ENCODE measurements at regions not wholly inside any gene's neighbourhood (a gene's known extent, or its start where the extent isn't known, plus 50 kb on each side); places are given as distances from the start of the nearest gene placed in this dataset.
"Not testable (repeated sequence)": the region's sequence is repeated elsewhere in the genome, so short reads cannot be mapped to it uniquely, and the experiment has no call there.

DNA sequence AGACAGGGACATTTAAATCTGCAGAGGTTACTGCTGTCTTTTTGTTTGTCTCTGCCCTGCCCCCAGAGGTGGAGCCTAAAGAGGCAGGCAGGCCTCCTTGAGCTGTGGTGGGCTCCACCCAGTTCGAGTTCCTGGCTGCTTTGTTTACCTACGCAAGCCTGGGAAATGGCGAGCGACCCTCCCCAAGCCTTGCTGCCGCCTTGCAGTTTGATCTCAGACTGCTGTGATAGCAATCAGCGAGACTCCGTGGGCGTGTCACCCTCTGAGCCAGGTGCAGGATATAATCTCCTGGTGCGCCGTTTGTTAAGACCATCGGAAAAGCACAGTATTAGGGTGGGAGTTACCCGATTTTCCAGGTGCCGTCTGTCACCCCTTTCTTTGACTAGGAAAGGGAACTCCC is 93.3 kb downstream of the ANKRD30BL start:
- DNase-seq = not testable (repeated sequence)

DNA sequence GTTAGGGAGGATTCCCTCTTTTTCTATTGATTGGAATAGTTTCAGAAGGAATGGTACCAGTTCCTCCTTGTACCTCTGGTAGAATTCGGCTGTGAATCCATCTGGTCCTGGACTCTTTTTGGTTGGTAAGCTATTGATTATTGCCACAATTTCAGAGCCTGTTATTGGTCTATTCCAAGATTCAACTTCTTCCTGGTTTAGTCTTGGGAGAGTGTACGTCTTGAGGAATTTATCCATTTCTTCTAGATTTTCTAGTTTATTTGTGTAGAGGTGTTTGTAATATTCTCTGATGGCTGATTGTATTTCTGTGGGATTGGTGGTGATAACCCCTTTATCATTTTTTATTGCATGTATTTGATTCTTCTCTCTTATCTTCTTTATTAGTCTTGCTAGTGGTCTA is 96.4 kb downstream of the ANKRD30BL start:
- peak; percentile 21 for DNase-seq

DNA sequence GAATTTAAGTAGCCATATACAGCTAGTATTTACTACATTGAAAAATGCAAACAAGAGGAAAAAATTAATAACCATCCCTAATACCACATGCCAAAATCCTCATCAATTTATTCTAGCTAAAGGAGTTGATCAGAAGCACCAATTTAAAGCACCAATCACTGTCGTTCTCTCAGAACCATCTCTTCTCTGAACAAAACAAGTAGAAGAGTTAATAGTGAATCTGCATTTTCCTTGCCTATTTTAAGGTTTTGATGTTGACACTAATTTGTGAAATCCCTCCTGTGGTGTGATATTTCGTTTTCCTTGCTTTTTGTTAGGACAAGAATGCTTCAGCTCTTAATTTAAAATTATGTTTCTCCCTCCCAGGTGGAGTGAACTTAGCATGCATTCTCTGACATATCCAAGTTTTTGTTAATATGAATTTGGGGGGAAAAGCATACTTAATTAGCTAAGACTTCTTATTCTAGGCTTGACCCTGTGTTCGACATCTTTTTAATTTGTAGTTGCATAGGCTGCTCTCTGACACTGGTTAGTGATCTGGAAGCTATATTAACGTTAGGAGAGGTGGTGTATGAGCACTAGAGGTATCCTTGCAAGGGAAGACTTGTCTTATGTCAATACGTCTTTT is 122.0 kb downstream of the ANKRD30BL start:
- DNase-seq = not testable (repeated sequence)

DNA sequence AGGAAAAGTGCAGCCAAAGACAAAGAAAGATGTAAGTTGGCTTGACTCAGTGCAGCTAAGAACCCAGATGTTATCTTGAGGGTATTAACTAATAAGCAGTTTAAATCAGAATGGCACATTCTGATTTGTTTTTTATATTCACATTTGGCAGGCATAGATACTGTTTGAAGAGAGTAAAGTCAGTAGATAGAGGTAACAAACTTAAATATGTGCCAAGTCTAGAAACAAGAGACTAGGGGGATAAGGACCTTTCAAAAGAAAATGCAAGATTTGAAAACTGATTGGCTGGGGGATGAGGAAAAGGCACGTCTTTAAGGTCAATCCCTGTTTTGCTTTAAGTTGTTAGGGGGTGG is 122.9 kb downstream of the ANKRD30BL start:
- not testable (repeated sequence) for DNase-seq

DNA sequence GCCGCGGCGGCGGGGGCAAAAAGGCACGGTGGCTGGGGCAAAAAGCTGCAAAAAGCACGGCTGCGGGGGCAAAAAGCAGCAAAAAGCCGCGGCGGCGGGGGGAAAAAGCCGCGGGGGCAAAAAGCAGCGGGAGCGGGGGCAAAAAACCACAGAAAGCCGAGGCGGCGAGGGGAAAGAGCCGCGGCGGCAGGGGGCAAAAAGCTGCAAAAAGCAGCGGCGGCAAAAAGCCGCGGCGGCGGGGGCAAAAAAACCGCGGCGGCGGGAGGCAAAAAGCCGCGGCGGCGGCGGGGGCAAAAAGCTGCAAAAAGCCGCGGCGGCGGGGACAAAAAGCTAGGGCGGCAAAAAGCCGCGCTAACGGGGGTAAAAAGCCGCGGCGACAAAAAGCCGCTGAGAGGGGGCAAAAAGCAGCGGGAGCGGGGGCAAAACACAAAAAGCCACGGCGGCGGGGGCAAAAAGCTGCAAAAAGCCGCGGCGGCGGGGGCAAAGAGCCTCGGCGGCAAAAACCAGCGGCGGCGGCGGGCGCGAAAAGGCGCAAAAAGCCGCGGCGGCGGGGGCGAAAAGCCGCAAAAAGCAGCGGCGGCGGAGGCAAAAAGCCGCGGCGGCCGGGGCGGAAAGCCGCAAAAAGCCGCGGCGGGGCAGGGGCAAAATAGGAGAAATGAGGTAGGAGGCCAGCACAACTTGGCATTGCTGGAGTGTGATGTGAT is 123.4 kb downstream of the ANKRD30BL start:
- DNase-seq = no peak

DNA sequence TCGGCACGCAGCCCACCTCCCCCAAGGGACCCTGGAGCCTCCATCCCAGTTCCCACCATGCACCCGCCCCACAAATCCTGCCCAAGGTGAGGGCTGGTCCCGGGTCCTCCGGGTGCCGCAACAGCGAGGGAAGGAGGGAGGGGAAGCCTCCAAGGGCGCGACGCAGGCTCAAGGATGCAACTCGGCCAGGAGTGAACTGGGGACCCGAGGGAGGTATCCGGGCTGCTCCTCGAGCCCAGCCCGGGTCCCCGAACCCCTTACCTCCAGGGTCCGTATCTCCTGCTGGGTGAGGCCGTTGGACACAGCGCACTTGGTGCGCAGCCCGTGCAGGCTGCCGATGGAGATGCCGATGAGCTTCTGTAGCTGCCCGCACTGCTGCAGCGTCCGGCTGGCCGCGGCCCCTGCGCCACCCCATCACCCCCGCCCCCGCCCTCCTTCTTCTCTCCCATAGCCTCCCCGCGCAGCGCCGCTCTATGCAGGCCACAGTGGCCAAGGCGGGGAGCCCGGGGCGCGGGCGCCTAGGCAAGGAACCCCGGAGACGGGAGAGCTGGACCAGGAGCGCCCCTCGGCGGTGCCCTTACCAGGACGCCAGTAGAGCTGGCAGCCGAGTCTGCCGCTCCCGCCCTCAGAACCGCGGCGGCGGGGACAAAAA is 124.1 kb downstream of the ANKRD30BL start:
- DNase-seq = no peak

DNA sequence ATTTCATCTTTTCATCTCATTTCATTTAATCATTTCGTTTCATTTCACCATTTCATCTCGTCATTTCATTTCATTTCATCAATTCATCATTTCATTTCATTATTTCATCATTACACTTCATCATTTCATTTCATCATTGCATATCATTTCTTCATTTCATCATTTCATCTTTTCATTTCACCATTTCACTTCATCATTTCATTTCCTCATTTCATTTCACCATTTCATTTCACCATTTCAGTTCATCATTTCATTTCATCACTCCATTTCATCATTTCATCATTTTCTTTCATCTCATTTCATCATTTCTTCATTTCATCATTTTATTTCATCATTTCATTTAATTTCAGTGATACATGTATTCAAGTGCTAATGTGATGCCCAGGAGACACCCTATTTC is 127.1 kb downstream of the ANKRD30BL start:
- no peak for DNase-seq

DNA sequence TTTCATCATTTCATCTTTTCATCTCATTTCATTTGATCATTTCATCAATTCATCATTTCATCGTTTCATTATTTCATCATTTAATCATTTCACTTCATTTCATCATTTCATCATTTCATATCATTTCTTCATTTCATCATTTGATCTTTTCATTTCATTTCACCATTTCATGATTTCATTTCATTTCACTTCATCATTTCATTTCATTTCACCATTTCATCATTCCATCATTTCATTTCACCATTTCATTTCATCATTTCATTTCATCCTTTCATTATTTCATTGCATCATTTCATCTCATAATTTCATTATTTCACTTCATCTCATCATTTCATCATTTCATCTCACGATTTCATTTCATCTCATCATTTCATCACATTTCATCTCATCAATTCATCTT is 127.8 kb downstream of the ANKRD30BL start:
- DNase-seq = no peak

DNA sequence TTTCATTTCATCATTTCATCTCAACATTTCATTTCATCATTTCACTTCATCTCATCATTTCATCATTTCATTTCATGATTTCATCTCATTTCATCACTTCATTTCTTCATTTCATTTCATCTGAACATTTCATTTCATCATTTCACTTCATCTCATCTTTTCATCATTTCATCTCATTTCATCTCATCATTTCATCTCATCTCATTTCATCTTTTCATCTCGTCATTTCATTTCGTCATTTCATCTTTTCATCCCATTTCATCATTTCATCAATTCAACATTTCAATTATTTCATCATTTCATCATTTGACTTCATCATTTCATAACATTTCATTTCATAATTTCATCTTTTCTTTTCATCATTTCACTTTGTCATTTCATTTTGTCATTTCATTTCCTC is 128.4 kb downstream of the ANKRD30BL start:
- no peak for DNase-seq

DNA sequence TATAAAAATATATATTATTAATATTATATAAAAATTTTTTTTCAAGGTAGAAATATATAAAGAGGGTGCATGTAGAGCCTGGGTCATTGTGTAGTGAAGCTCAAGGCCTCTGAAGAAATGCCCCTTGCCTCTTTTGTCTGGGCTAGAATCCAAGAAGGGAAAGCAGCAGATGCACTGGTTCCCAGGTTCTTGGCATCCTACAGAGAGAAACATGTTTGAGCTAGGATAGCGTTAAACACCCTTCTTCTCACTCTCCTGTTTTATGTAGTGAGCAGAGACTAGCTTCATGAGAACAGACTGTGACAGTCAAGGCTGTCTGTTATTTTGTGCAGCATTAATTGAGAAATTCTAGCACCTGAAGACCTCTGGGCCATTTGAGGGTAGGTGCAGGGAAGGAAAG is 149.7 kb downstream of the ANKRD30BL start:
- DNase-seq = not testable (repeated sequence)

DNA sequence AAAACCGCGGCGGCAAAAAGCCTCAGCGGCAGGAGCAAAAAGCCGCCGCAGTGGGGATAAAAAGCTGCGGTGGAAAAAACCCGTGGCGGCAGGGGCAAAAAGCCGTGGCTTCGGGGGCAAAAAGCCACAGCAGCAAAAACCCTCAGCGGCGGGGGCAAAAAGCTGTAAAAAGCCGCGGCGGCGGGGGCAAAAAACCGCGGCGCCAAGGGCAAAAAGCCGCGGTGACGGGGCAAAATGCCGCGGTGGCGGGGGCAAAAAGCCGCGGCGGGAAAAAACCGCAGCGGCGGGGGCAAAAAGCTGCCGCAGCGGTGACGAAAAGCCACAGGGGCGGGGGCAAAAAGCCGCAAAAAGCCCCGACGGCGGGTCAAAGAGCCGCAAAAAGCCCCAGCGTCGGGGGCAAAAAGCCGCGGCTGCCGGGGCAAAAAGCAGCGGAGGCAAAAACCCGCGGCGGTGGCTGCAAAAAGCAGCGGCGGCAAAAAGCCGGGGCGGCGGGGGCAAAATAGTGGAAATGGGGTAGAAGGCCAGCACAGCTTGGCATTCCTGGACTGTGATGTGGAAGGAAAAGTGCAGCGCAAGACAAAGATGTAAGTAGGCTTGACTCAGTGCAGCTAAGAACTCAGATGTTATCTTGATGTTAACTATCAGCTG is 151.8 kb downstream of the ANKRD30BL start:
- no peak for DNase-seq

DNA sequence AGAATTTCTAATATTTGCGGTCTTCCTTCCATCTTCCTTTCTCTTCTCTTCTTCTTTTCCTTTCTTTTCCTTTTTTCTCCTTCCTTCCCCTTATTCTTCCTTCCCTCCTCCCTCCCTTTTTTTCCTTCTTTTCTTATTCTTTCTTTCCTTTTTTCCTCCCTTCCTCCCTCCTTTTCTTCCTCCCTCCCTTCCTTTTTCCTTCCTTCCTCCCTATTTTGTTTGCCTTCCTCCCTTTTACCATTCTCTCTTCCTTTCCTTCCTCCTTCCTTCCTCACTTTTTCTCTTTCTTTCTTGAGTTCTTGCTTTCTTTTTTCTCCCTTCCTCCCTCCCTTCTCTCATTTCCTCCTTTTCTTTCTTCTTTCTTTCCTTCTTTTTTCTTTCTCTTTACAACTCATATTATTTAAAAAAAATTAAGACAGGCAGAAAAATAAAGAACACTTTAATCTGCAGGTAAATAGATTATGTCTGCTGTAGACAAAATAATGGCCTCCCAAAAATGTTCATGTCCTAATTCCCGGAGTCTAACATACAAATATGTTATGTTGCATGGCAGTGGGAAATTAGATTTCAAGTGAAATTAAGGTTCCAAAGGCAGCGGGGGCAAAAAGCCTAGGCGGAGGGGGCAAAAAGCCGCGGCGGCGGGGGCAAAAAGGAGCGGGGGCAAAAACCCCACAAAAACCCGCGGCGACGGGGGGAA is 152.4 kb downstream of the ANKRD30BL start:
- no peak for DNase-seq

DNA sequence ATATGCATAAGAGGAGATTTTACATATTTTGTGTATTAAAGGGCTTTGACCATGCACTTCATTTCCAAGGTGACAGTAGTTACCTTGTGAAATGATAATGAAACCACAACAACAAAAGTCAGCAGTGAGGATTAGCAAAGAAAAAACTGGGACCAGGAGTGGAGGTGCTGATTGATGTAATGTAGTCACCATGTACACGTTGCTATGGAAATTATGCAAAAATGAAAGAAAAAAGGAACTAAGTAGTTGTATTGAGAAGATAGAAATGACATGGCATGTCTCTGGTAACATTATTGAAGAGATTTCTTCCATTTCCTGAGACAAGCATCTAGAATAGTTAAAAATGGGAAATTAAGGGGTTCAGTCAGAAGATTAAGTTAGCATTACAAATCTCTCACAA is 171.0 kb downstream of the ANKRD30BL start:
- not testable (repeated sequence) for DNase-seq

DNA sequence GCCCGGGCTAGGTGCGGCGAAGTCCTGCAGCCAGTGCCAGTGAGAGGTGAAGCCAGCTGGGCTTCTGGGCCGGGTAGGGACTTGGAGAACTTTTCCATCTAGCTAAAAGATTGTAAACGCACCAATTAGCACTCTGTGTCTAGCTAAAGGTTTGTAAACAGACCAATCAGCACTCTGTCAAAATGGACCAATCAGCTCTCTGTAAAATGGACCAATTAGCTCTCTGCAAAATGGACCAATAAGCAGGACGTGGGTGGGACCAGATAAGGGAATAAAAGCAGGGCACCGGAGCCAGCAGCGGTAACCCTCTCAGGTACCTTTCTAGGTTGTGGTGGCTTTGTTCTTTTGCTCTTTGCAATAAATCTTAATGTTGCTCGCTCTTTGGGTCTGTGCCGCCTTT is 195.1 kb downstream of the ANKRD30BL start:
- DNase-seq = not testable (repeated sequence)

DNA sequence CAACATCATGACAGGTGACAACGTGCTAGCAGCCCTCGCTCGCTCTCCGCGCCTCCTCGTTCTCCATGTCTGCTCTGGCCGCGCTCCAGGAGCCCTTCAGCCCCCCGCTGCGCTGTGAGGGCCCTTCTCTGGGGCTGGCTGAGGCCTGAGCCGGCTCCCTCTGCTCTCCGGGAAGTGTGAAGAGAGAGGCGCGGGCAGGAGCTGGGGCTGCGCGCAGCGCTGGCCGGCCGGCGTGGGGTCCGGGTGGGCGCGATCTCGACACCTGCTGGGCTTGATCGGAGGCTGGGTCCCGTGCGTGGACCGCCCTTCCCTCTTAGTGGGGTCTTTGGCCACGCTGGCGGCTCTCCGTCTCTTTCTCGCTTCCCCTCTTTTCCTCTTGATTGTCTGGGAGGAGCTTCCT is 195.5 kb downstream of the ANKRD30BL start:
- DNase-seq = no peak

DNA sequence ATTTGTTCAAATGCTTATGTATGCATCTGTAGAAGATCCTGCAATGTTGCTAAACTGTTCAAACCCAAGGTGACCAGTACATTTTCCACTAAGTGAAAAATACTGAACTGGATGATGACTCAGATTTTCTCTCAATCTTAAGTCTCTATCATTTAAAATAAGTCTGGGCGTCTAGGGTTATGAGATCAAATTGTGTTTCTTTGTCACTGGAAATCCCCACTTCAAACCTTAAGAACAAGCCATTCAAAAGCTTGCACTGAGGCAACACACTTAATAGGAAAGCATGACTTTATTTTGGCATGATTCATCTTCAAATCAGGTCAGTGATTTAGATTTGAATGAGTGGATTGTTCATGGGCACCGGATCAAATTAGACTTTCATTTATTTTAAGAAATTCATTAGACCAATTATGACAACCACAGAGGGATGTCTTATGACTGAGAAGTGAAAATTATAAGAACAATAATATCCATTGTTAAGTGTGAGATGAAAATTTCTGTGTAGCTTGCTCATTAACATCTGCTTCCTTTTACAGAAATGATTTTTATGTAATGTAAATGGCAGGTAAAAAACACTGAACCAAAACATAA is 203.6 kb downstream of the ANKRD30BL start:
- DNase-seq = not testable (repeated sequence)

DNA sequence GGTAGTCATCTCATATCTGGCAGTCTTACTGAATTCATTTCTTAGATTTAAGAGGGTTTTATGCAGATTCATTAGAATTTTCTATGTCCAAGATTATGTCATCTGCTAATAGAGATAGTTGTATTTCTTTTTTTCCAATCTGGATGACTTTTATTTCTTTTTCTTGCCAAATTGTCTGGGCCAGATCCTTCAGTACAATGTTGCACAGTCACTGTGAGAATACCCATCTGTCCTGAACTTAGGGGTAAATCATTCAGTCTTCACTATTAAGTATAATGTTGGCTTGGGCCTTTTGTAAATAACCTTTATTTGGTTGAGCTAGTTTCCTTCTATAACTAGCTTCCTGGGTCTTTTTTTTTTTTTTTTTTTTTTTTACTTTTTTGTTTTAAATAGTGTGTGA is 213.1 kb downstream of the ANKRD30BL start:
- not testable (repeated sequence) for DNase-seq

DNA sequence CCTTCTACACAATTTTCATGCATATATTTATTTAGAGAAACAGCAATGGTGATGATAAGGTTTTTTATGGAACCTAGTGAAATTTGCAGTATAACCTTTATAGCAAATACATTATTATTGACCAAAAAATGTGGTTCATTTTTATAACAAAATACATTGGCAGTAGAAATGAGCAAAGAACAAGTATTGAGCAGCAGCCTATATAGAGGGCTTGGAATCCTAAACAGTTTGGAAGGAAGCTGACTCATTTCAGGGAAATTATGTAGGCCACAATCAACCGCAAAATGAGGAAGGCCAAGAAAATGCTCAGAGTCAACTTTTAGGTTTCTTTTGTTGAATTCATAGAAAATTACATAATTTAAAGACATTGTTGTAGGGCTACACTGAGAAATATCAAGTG is 238.5 kb downstream of the ANKRD30BL start:
- not testable (repeated sequence) for DNase-seq

DNA sequence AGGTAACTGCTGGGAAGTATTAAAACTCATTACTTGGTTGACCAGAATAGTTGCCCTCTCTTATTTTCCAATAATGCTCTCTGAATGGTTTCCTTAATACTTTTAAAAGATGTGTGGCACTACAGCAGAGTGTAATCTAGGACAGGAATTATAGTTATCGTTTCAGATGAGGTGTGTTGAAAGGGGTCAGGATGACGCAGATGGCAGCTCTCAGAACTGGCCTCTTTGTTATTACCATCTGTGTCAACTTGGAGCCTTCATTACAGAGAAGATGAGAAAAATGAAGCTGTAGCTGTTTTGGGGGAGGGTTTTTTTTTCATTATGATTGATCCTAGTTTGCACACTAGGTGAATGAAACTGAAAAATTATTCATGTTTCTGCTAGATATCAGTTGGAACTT is 238.9 kb downstream of the ANKRD30BL start:
- DNase-seq = not testable (repeated sequence)
